Omental fat pad (tissue), 3 donors: ENCODE measurements at regions not wholly inside any gene's neighbourhood (a gene's known extent, or its start where the extent isn't known, plus 50 kb on each side); places are given as distances from the start of the nearest gene placed in this dataset.

Experiments
- ATAC-seq: fragments of 150-250 bp; one replicate; pipeline ENCODE4 v1.9.1; 2016; ENCODE audit warnings: mild to moderate bottlenecking, moderate library complexity; ENCODE audit not compliant: low FRiP score
- DNase-seq: peaks from one replicate; pipeline ENCODE4 v3.0.0-alpha.2; 2019; ENCODE audit warnings: low spot score
- TF ChIP-seq, protein P1 (sequence below), 3 donors: fragments of 450-650 bp; IDR thresholded peaks; one replicate each; pipeline ENCODE4 v1.5.1; 2016 to 2017; ENCODE audit warnings: antibody characterized with exemption in 3 of 3, mild to moderate bottlenecking in 3 of 3, moderate library complexity in 2 of 3

DNA sequence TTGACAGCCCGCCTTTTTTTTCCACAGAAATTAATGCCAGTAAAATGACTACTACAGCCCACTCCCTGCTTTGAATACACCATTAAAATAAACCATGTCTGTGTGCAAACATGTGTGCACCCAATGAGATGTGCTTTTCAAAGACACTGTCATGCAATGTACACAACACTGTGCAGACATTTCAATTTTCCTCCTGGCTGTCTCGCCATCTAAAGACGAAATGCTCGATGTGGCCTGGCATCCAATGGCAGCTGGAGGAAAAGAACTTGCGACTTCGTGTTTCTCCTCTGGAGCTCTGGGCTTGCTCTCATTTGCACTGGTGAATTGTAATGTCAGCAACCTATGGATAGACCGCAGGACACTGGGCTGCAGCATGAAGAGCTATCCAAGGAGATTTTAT, 147.0 kb upstream of the NAV2 start:
- no peak for ATAC-seq
- TF ChIP-seq, protein P1, sequence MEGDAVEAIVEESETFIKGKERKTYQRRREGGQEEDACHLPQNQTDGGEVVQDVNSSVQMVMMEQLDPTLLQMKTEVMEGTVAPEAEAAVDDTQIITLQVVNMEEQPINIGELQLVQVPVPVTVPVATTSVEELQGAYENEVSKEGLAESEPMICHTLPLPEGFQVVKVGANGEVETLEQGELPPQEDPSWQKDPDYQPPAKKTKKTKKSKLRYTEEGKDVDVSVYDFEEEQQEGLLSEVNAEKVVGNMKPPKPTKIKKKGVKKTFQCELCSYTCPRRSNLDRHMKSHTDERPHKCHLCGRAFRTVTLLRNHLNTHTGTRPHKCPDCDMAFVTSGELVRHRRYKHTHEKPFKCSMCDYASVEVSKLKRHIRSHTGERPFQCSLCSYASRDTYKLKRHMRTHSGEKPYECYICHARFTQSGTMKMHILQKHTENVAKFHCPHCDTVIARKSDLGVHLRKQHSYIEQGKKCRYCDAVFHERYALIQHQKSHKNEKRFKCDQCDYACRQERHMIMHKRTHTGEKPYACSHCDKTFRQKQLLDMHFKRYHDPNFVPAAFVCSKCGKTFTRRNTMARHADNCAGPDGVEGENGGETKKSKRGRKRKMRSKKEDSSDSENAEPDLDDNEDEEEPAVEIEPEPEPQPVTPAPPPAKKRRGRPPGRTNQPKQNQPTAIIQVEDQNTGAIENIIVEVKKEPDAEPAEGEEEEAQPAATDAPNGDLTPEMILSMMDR (IDR thresholded peaks at IDR 0.05) = no peak

DNA sequence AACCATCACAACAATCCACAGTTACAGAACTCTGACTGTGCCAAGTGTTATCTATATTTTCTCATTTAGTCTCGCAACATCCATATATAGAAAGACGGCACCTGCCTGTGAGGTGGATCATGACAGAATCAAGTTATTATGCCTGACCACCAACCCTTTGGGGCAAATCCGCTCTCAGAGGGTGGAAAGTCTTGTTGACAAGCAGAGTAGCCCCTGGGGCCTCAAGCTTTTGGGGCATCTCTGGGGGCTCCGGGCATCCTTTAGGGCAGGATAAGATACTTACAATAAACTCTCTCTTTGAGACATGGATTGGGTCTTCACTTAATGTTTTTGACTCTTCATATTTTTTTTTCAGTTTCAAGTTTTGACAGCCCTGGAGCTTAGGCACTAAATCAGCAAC, 150.5 kb upstream of the NAV2 start:
- TF ChIP-seq, protein P1 (IDR thresholded peaks at IDR 0.05) = no peak
- ATAC-seq = no peak
- no peak for DNase-seq

More for the DNA sequence above, 147.0 kb upstream of the NAV2 start:
- no peak for DNase-seq

DNA sequence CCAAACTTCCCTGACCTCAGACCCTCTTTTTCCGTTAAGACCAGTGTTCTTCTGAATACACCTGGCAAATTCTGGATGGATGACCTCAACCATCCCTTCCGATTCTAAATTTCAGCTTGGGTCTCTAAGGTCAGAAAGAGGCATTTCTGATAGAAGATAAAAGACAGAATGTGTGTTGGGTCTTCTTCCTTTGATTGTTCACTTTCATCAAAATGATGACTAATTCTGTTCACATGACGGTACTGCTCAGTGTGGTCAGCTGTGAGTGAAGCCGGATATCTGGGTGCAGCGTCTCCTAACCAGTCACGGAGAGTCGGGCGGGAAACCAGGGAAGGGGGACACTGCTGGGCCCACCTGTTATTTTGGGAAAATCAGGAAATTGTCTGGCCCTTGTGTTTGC, 151.6 kb upstream of the NAV2 start:
- TF ChIP-seq, protein P1 (IDR thresholded peaks at IDR 0.05) = no peak
- ATAC-seq (no peak), DNase-seq (no peak)

DNA sequence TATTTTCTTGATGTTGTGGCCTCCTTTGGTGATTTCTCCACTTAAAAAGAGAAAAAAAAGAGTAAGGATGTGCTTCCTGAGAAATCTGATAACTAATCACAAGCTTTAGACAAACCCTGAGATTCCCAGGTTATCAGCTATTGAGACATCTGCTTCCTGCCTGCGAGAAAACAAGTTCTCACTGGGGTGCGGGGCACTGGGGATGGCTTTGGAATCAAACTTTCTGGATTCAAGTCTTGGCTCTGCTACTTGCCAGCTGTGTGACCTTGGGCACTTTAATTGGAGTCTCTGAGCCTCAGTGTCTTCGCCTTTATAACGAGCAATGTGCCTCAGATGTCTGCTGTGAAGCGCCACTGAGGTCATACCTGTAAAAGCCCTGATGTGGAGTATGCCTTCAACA, 152.5 kb upstream of the NAV2 start:
- TF ChIP-seq, protein P1 (IDR thresholded peaks at IDR 0.05) = no peak
- ATAC-seq (no peak), DNase-seq (no peak)

DNA sequence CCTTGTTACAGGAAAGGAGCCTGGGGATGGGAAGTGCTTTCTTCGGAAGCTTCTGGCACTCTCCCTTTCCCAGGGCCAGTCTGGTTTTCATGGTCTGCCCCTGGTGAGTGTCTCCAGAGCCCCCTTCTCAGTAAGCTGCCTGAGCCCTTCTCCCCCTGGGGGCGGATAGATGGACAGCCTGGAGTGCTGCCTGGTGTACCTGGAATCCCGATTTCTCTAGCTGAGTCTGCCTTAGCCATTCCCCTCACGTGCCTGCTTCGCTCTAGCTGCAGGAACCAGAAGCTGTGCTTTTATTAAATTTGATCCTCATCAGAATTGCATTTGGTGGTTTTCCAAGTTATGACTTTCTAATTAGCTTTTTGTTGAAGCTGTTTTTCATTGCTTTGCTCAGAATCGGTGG, 152.9 kb upstream of the NAV2 start:
- TF ChIP-seq, protein P1 (IDR thresholded peaks at IDR 0.05) = no peak
- DNase-seq = no peak
- no peak for ATAC-seq

DNA sequence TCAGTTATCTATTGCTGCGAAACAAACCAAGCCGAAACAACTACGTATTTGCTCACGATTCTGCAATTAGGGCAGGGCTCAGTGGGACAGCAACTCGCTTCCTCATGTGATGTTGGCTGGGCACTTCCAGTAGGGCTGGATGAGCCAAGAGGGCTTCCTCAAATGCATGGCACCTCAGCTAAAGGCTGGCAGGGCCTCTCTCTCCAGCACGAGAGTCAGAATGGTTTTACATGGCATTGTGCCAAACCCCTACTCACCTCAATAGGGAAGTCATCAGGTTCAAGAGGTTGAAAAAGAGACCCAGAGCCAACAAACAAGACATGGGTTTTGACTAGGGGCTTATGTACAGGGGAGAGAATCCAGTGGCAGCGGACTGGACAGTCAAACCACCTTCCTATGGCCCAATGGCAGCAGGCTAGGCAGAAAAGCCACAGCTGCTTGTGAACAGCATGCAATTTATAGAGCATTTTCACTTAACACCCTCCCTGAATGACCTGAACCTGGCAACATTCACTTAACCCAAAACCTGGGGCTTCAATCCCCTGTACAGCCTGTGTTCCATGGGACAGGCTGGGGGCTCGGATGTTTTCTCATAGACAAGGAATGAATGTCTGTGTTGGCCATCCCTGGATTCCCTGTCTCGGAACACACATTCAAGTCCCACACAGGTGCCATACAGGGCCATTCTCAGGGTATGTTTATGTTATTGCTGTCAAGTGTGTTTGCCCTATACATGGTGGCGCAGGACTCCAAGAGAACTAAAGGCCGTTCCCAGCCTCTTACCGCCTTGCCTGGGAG, 154.2 kb upstream of the NAV2 start:
- TF ChIP-seq, protein P1 (IDR thresholded peaks at IDR 0.05) = no peak
- no peak for ATAC-seq
- DNase-seq = no peak

DNA sequence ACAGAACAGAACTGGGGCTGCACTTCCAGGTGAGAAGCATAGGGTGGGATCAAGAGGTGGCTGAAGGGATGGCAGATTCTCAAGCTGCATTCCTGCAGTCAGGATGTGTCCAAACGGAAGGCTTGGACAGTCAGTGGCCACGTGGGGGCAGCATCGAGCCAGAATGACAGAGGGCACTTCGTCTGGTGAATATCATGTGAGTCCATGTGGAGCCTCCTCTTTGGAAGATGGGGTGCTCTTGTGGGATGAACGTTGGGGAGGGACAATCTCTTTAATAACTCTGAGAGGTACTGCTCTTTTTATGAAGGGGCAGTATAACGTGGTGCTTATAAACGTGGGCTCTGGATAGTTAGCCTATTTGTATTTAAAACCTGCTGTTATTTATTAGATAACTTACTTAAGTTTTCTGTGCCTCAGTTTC, 154.9 kb upstream of the NAV2 start:
- DNase-seq (peak; percentile 77), ATAC-seq (peak; percentile 60)
- TF ChIP-seq, protein P1 (IDR thresholded peaks at IDR 0.05) = peak in 2 of 3 donors; percentile 50 to 57
